ENCODE measurements at regions not wholly inside any gene's neighbourhood (a gene's known extent, or its start where the extent isn't known, plus 50 kb on each side); places are given as distances from the start of the nearest gene placed in this dataset.

DNA sequence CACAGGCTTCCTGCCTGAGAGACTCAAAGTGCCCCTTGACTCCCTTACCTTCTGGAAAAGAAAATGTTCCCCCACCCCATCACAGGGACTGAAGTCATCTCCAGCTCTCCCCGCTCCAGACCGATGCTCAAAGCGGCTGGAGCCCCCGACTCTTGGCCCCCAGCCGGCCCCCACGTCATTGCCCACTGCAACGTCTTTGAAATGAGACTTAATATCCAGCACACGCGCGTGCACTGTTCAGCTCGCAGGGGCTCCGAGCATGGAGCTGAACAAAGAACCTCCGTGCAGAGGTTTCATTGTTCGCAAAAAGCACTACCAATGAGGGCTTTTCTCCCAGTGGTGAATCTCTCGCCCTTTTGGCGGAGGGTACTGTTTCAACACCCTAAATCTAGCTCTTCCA lies 313.4 kb upstream of the SORL1-AS1 start:
- DNase-seq (ENCODE audit: low spot score), result no peak
- Mint-ChIP-seq H3K4me1 (ENCODE audit: unreplicated experiment) (no peaks in the 10 kb centered on the region), H3K27ac (ENCODE audit: unreplicated experiment) (no peak overlapping the region), H3K9me3 (ENCODE audit: unreplicated experiment) (no peaks in the 10 kb centered on the region), H3K27me3 (ENCODE audit: unreplicated experiment) (peaks cover 5% of the 10 kb centered on the region), H3K36me3 (ENCODE audit: low read depth, unreplicated experiment) (no peaks in the 10 kb centered on the region), H3K4me3 (ENCODE audit: unreplicated experiment) (no peak overlapping the region)
- TF ChIP-seq, protein P1, sequence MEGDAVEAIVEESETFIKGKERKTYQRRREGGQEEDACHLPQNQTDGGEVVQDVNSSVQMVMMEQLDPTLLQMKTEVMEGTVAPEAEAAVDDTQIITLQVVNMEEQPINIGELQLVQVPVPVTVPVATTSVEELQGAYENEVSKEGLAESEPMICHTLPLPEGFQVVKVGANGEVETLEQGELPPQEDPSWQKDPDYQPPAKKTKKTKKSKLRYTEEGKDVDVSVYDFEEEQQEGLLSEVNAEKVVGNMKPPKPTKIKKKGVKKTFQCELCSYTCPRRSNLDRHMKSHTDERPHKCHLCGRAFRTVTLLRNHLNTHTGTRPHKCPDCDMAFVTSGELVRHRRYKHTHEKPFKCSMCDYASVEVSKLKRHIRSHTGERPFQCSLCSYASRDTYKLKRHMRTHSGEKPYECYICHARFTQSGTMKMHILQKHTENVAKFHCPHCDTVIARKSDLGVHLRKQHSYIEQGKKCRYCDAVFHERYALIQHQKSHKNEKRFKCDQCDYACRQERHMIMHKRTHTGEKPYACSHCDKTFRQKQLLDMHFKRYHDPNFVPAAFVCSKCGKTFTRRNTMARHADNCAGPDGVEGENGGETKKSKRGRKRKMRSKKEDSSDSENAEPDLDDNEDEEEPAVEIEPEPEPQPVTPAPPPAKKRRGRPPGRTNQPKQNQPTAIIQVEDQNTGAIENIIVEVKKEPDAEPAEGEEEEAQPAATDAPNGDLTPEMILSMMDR (IDR thresholded peaks at IDR 0.05; ENCODE audit: unreplicated experiment), result no peak

DNA sequence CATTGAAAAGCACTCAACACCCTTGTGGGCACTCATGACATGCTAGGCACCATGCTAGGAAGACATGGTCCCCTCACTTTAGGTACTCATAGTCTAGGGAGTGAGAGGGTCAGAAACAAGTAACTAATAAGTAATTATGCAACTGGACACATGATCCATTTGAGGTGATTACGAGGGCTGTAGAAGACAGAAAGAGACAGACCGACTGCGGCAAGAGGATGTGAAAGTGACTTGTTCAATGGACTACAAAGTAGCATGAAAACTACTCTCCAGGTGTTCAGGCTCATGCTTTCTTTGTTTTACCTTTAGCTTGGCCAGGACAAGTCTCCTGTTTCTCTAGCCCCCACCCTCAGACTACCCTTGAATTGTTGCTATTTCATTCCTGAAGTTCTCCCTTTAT lies 310.8 kb upstream of the SORL1-AS1 start:
- TF ChIP-seq, protein P1 (IDR thresholded peaks at IDR 0.05; ENCODE audit: unreplicated experiment), result no peak
- H3K36me3 Mint-ChIP-seq (ENCODE audit: low read depth, unreplicated experiment), result no peaks in the 10 kb centered on the region
- H3K4me1 Mint-ChIP-seq (ENCODE audit: unreplicated experiment), result no peaks in the 10 kb centered on the region
- H3K4me3 Mint-ChIP-seq (ENCODE audit: unreplicated experiment), result no peak overlapping the region
- H3K27ac Mint-ChIP-seq (ENCODE audit: unreplicated experiment), result no peak overlapping the region
- no peaks in the 10 kb centered on the region for H3K27me3 Mint-ChIP-seq (ENCODE audit: unreplicated experiment)
- DNase-seq (ENCODE audit: low spot score), result no peak
- no peaks in the 10 kb centered on the region for H3K9me3 Mint-ChIP-seq (ENCODE audit: unreplicated experiment)

DNA sequence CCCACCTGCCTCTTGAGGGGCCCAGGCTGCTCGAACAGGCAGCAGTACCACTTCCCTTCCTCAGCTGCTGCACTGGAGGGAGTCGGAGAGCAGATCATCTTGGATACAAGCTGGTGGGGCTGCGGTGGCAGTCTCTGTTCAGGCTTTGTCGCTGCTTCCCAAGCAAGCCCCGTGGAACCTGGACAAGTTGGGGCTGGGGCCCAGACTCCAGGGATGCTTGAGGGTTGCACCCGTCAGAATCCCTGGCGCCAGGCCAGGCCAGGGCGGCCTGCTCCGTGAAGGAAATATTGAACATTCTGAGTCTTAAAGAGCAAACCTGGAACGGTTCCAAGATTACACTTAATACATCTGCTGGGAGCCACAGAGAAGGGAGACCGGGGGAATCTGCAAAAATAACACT lies 310.1 kb upstream of the SORL1-AS1 start:
- TF ChIP-seq, protein P1 (IDR thresholded peaks at IDR 0.05; ENCODE audit: unreplicated experiment), result no peak
- DNase-seq (ENCODE audit: low spot score), result no peak
- Mint-ChIP-seq H3K27ac (ENCODE audit: unreplicated experiment) (no peak overlapping the region), H3K4me1 (ENCODE audit: unreplicated experiment) (no peaks in the 10 kb centered on the region), H3K9me3 (ENCODE audit: unreplicated experiment) (no peaks in the 10 kb centered on the region), H3K36me3 (ENCODE audit: low read depth, unreplicated experiment) (no peaks in the 10 kb centered on the region), H3K4me3 (ENCODE audit: unreplicated experiment) (no peak overlapping the region), H3K27me3 (ENCODE audit: unreplicated experiment) (no peaks in the 10 kb centered on the region)

DNA sequence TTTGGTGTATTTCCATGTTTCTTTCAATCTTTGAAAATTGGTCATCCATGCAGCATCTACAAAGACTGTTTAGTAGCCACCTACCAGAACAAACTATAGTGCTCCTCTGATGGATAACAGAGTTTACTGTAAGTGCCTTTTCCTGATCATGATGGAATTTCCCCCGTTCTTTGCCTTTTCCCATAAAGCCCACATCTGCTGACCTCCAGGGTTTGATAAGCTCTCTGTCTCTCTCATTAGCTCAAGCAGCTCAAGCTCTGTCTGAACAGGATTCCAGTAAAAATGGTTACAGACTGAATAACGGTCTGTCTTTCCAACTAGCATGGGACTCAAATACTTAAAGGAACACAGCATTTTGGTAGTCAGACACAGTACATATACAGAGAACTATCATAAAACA lies 308.4 kb upstream of the SORL1-AS1 start:
- Mint-ChIP-seq H3K27ac (ENCODE audit: unreplicated experiment) (no peak overlapping the region), H3K9me3 (ENCODE audit: unreplicated experiment) (no peaks in the 10 kb centered on the region), H3K4me1 (ENCODE audit: unreplicated experiment) (no peaks in the 10 kb centered on the region), H3K27me3 (ENCODE audit: unreplicated experiment) (no peaks in the 10 kb centered on the region), H3K4me3 (ENCODE audit: unreplicated experiment) (no peak overlapping the region), H3K36me3 (ENCODE audit: low read depth, unreplicated experiment) (no peaks in the 10 kb centered on the region)
- no peak for DNase-seq (ENCODE audit: low spot score)
- TF ChIP-seq, protein P1 (IDR thresholded peaks at IDR 0.05; ENCODE audit: unreplicated experiment), result no peak

DNA sequence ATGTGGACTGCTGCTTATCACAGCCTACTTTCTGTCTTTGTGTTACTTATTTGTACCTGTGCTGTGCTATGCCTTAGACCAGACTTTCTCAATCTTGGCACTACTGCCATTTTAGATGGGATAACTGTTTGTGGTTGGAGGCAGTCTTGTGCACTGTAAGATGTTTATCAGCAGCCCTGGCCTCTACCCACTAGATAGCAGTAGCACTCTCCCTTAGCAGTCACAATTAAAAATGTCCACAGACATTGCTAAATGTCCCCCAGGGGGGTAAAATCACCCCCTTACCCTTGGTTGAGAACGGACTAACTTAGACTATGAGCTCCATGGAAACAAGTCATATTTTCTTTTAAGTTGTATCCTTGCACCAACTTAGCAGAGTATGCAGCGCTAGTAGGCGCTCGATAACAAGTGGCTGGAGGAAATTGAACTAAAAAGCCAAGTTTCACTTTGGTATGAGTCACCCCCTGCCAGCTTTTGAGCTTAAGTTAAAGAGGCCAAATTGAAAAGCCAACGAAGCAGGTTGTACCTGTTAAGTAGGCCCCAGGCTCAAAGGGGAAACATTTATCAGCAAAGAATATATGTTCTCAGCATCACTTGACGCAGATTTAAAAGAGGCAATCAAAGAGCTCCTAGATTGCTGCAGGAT lies 304.8 kb upstream of the SORL1-AS1 start:
- H3K4me1 Mint-ChIP-seq (ENCODE audit: unreplicated experiment), result peaks cover 12% of the 10 kb centered on the region
- TF ChIP-seq, protein P1 (IDR thresholded peaks at IDR 0.05; ENCODE audit: unreplicated experiment), result no peak
- no peaks in the 10 kb centered on the region for H3K9me3 Mint-ChIP-seq (ENCODE audit: unreplicated experiment)
- H3K27me3 Mint-ChIP-seq (ENCODE audit: unreplicated experiment), result peaks cover 3% of the 10 kb centered on the region
- no peak overlapping the region for H3K27ac Mint-ChIP-seq (ENCODE audit: unreplicated experiment)
- H3K4me3 Mint-ChIP-seq (ENCODE audit: unreplicated experiment), result no peak overlapping the region
- DNase-seq (ENCODE audit: low spot score), result no peak
- H3K36me3 Mint-ChIP-seq (ENCODE audit: low read depth, unreplicated experiment), result no peaks in the 10 kb centered on the region
